SK-N-MC (cell line): ENCODE measurements at regions not wholly inside any gene's neighbourhood (a gene's known extent, or its start where the extent isn't known, plus 50 kb on each side); places are given as distances from the start of the nearest gene placed in this dataset.

ENCODE experiments used
- EZH2 ChIP-seq: fragments of 200-600 bp; sonication (generic); IDR thresholded peaks from one replicate; pipeline ENCODE4 v1.6.1; 2017; ENCODE audit warnings: antibody characterized with exemption
- FOXP2 ChIP-seq: optimal IDR thresholded peaks from 2 replicates; pipeline ENCODE3; 2011; ENCODE audit warnings: mild to moderate bottlenecking, moderate library complexity; ENCODE audit not compliant: insufficient read depth; ENCODE audit errors: extremely low read length, control extremely low read depth
- POLR2AphosphoS5 ChIP-seq: IDR thresholded peaks from 2 replicates; pipeline ENCODE4 v1.6.1; 2012; ENCODE audit warnings: mild to moderate bottlenecking, low read depth, low read length, borderline replicate concordance

DNA sequence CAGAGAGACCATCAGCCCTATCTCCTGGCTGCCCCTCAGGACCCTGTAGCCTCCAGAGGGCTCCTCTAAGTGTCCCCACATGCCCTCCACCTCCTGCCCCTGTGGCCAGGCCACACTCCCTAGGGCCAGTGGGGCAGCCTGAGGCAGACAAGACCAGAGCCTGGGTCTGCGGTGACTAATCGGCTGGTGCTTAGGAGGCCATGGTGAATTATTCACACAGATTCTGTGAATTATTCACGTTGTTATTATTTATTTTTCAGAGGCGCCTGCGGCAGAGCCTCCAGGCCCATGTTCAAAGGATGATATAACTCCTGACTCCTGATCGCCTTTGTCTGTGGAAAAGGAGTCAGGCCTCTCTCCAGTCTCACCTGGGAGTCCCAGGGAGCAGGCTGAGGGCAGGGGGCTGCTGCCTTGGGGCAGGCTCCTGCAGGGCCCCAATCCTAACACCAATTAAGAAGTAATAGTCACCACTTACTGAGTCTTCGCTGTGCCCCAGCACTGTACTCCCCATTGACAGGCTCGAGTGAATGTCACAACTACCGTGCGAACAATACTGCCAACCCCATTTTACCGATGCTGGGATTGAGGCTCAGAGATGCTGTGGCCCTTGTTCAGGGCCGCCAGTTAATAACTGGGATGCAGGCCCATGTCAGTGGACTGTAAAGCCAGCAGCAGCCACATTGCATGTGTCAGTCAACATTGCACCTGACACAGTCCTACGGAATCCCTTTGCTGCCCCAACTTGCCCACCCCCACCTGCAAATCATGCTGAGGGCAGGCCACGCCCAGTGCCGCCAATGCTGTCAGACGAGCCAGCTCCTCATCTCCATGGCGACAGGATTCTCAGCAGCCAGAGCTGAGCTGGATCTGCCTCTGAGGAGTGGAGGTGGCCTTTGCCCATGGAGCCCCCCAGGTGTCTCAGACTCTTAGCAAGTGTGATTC is 94.9 kb downstream of the PCDH1 start:
- TF ChIP-seq POLR2AphosphoS5 (no peak), EZH2 (no peak), FOXP2 (no peak)
